H1 (cell line): ENCODE measurements at regions not wholly inside any gene's neighbourhood (a gene's known extent, or its start where the extent isn't known, plus 50 kb on each side); places are given as distances from the start of the nearest gene placed in this dataset.

ENCODE experiments used
- CTCF ChIA-PET: fragments of 300-600 bp; sonication (Branson Sonifier 250); formaldehyde crosslinking; loops from one replicate; lab custom pipeline; 2021; ENCODE audit not compliant: partially characterized antibody; lab: Charles Lee
- POLR2A ChIA-PET: fragments of 300-600 bp; sonication (Branson Sonifier 250); formaldehyde crosslinking; loops from one replicate; lab custom pipeline; 2021; ENCODE audit warnings: inconsistent platforms; ENCODE audit not compliant: partially characterized antibody; lab: Charles Lee
- DNase-seq, 2 experiments: peaks; one replicate each; pipeline versions ENCODE4 v3.0.0 to v3.0.0-alpha.2; 2010 to 2022; ENCODE audit warnings: low spot score in 2 of 2, low read depth in 1 of 2, mixed read lengths in 1 of 2
- FAIRE-seq: peaks from 2 replicates; lab custom pipeline; 2011; peaks lifted over from hg19 to GRCh38; lab: Jason Lieb, UNC
- H2AFZ ChIP-seq: 2 replicates; pipeline ENCODE4 v1.8.1; 2012; ENCODE audit warnings: low read length, inconsistent platforms
- H2AK5ac ChIP-seq: 2 replicates; pipeline ENCODE4 v1.6.1; 2013; ENCODE audit warnings: low read depth, low read length
- H2BK120ac ChIP-seq: replicated peaks from 2 replicates; pipeline ENCODE3; 2013; ENCODE audit warnings: low read depth, low read length, inconsistent platforms
- H2BK12ac ChIP-seq: 2 replicates; pipeline ENCODE4 v1.6.1; 2013; ENCODE audit warnings: low read depth, low read length
- H2BK15ac ChIP-seq: 2 replicates; pipeline ENCODE4 v1.6.1; 2013; ENCODE audit warnings: low read length
- H2BK20ac ChIP-seq: 2 replicates; pipeline ENCODE4 v1.6.1; 2013; ENCODE audit warnings: low read length
- H2BK5ac ChIP-seq: 2 replicates; pipeline ENCODE4 v1.6.1; 2013; ENCODE audit warnings: low read depth, low read length
- H3K14ac ChIP-seq: 2 replicates; pipeline ENCODE4 v1.6.1; 2013; ENCODE audit warnings: inconsistent platforms; ENCODE audit not compliant: insufficient read length
- H3K18ac ChIP-seq: 2 replicates; pipeline ENCODE4 v1.6.1; 2013; ENCODE audit warnings: low read length; ENCODE audit errors: extremely low read depth
- H3K23ac ChIP-seq: 2 replicates; pipeline ENCODE4 v1.6.1; 2013; ENCODE audit warnings: inconsistent platforms; ENCODE audit not compliant: insufficient read length
- H3K23me2 ChIP-seq: 2 replicates; pipeline ENCODE4 v1.6.1; 2013; ENCODE audit warnings: low read depth, low read length
- H3K27ac ChIP-seq: 2 replicates; pipeline ENCODE4 v1.6.1; 2011; ENCODE audit warnings: low read depth, low read length, inconsistent platforms
- H3K27me3 ChIP-seq, 4 experiments: replicated peaks in 1 of 4; 1 replicate in 1 of 4; 2 replicates in 3 of 4; pipeline versions ENCODE4 v1.6.1 to v1.8.1; 2011 to 2013; ENCODE audit warnings: low read length in 3 of 4, mild to moderate bottlenecking in 3 of 4, inconsistent platforms in 2 of 4, mixed read lengths in 2 of 4, moderate library complexity in 1 of 4; ENCODE audit not compliant: control insufficient read depth in 3 of 4, insufficient read depth in 3 of 4; ENCODE audit errors: extremely low read depth in 1 of 4
- H3K36me3 ChIP-seq, 4 experiments: 2 replicates each; pipeline versions ENCODE4 v1.6.1 to v1.8.1; 2011 to 2013; ENCODE audit warnings: mild to moderate bottlenecking in 4 of 4, low read length in 3 of 4, moderate library complexity in 2 of 4, control low read depth in 1 of 4, inconsistent platforms in 1 of 4; ENCODE audit not compliant: insufficient read depth in 4 of 4, control insufficient read depth in 2 of 4
- H3K4ac ChIP-seq: replicated peaks from 2 replicates; pipeline ENCODE3; 2013; ENCODE audit warnings: low read length, low read depth, mixed read lengths, inconsistent platforms; ENCODE audit not compliant: insufficient read length
- H3K4me1 ChIP-seq, 4 experiments: replicated peaks in 1 of 4; 1 replicate in 1 of 4; 2 replicates in 3 of 4; pipeline versions ENCODE4 v1.6.1 to v1.8.1; 2011 to 2013; ENCODE audit warnings: low read length in 3 of 4, inconsistent platforms in 2 of 4, mixed read lengths in 1 of 4; ENCODE audit not compliant: insufficient read depth in 4 of 4, control insufficient read depth in 3 of 4
- H3K4me2 ChIP-seq, 2 experiments: 2 replicates each; pipeline versions ENCODE4 v1.6.1 to v1.8.1; 2011 to 2013; ENCODE audit warnings: low read depth in 2 of 2, low read length in 2 of 2, control low read depth in 1 of 2, inconsistent platforms in 1 of 2, mild to moderate bottlenecking in 1 of 2; ENCODE audit not compliant: insufficient read depth in 1 of 2
- H3K4me3 ChIP-seq, 4 experiments: fragments of 200-600, 300-600 bp in 1 of 4; sonication (generic), shearing (Covaris generic), sonication (Bioruptor Twin) in 1 of 4; 2 replicates each; pipeline versions ENCODE4 v1.5.1 to v1.8.1; 2011 to 2016; ENCODE audit warnings: low read length in 4 of 4, low read depth in 3 of 4, control low read depth in 2 of 4, inconsistent platforms in 2 of 4, mild to moderate bottlenecking in 2 of 4, mixed read lengths in 1 of 4, moderate library complexity in 1 of 4; ENCODE audit not compliant: insufficient read depth in 2 of 4; ENCODE audit errors: extremely low read depth in 1 of 4
- H3K56ac ChIP-seq: replicated peaks from 2 replicates; pipeline ENCODE3; 2013; ENCODE audit warnings: low read depth, mild to moderate bottlenecking, mixed read lengths, low read length, inconsistent platforms; ENCODE audit not compliant: insufficient read length
- H3K79me1 ChIP-seq: 2 replicates; pipeline ENCODE4 v1.6.1; 2013; ENCODE audit warnings: low read depth, low read length, control low read depth
- H3K79me2 ChIP-seq, 2 experiments: 2 replicates each; pipeline versions ENCODE4 v1.6.1 to v1.8.1; 2012 to 2013; ENCODE audit warnings: low read length in 2 of 2, mild to moderate bottlenecking in 2 of 2, inconsistent platforms in 1 of 2; ENCODE audit not compliant: insufficient read depth in 2 of 2, control insufficient read depth in 1 of 2
- H3K9ac ChIP-seq, 4 experiments: replicated peaks in 1 of 4; 1 replicate in 1 of 4; 2 replicates in 3 of 4; pipeline versions ENCODE4 v1.6.1 to v1.8.1; 2011 to 2013; ENCODE audit warnings: low read depth in 3 of 4, low read length in 3 of 4, control low read depth in 2 of 4, mild to moderate bottlenecking in 2 of 4, moderate library complexity in 2 of 4, inconsistent platforms in 1 of 4; ENCODE audit errors: extremely low read depth in 1 of 4
- H3K9me3 ChIP-seq, 2 experiments: 2 replicates each; pipeline versions ENCODE4 v1.6.1 to v1.8.1; 2012 to 2013; ENCODE audit warnings: mild to moderate bottlenecking in 2 of 2, moderate library complexity in 2 of 2, control low read depth in 1 of 2, inconsistent platforms in 1 of 2, low read depth in 1 of 2, low read length in 1 of 2, mixed read lengths in 1 of 2; ENCODE audit not compliant: insufficient read depth in 2 of 2
- H4K20me1 ChIP-seq, 2 experiments: replicated peaks in 1 of 2; 2 replicates each; pipeline versions ENCODE3 to v1.8.1; 2011 to 2013; ENCODE audit warnings: inconsistent platforms in 2 of 2, low read length in 2 of 2, mild to moderate bottlenecking in 1 of 2; ENCODE audit not compliant: insufficient read depth in 2 of 2, control insufficient read depth in 1 of 2
- H4K5ac ChIP-seq: 2 replicates; pipeline ENCODE4 v1.6.1; 2013; ENCODE audit warnings: low read length, low read depth, mixed read lengths, inconsistent platforms; ENCODE audit not compliant: insufficient read length
- H4K8ac ChIP-seq: 2 replicates; pipeline ENCODE4 v1.8.0; 2013; ENCODE audit warnings: mild to moderate bottlenecking, moderate library complexity, low read length, inconsistent platforms; ENCODE audit not compliant: insufficient read depth; ENCODE audit errors: extremely low read depth
- H4K91ac ChIP-seq: replicated peaks from 2 replicates; pipeline ENCODE3; 2013; ENCODE audit warnings: low read length, mixed read lengths, inconsistent platforms; ENCODE audit not compliant: insufficient read length
- BACH1 ChIP-seq: IDR thresholded peaks from 2 replicates; pipeline ENCODE4 v1.6.1; 2012; ENCODE audit warnings: low read length, improper control_type of control experiment
- CHD1 ChIP-seq: IDR thresholded peaks from 2 replicates; pipeline ENCODE4 v1.6.1; 2012; ENCODE audit warnings: low read depth, low read length, improper control_type of control experiment
- KDM4A ChIP-seq: IDR thresholded peaks from one replicate; pipeline ENCODE4 v1.7.1; 2012; ENCODE audit warnings: low read depth, mild to moderate bottlenecking, moderate library complexity, low read length, inconsistent platforms; ENCODE audit not compliant: severe bottlenecking
- RFX5 ChIP-seq: IDR thresholded peaks from 2 replicates; pipeline ENCODE4 v1.6.1; 2011; ENCODE audit warnings: low read depth, low read length, improper control_type of control experiment, borderline replicate concordance
- SP2 ChIP-seq: IDR thresholded peaks from 2 replicates; pipeline ENCODE4 v1.6.1; 2012; ENCODE audit warnings: mild to moderate bottlenecking, low read length, inconsistent platforms
- SUZ12 ChIP-seq: fragments of 200-600 bp; sonication (generic); IDR thresholded peaks from 2 replicates; pipeline ENCODE4 v1.6.1; 2012; ENCODE audit warnings: mild to moderate bottlenecking, inconsistent platforms, low read length, moderate library complexity, mixed read lengths
- TCF12 ChIP-seq: IDR thresholded peaks from 2 replicates; pipeline ENCODE4 v1.6.1; 2011; ENCODE audit warnings: low read depth, mild to moderate bottlenecking, low read length
- WGBS, 2 experiments: shearing (Covaris generic) in 1 of 2; methylation state at CpG; one replicate each; pipeline versions ENCODE4 v1.1.6 to v1.1.7; 2013 to 2015; ENCODE audit warnings: low lambda C conversion rate in 2 of 2, mixed read lengths in 2 of 2, inconsistent platforms in 1 of 2, low coverage in 1 of 2, missing lambda C conversion rate in 1 of 2; ENCODE audit not compliant: insufficient replicate concordance in 2 of 2, insufficient coverage in 1 of 2, insufficient read length in 1 of 2; ENCODE audit errors: extremely low coverage in 1 of 2, missing lambda C conversion rate in 1 of 2; 5-methylcytosine and 5-hydroxymethylcytosine counted together

- CTCF ChIA-PET, result interaction anchor here (0.9 to 2.4 kb wide), 2 partner anchors 9 to 12 kb away, joined by 3 to 8 read pairs; no protein-coding TSS in a partner anchor
- Histone ChIP-seq H3K79me2 (no peaks in the 10 kb centered on the region), H2BK5ac (no peak overlapping the region)
Measured at GRCh38 chr9:135422341-135422944, 57.1 kb upstream of the PPP1R26 start.

More at GRCh38 chr9:135422341-135422944, 57.1 kb upstream of the PPP1R26 start:
- Histone ChIP-seq H3K14ac (no peak overlapping the region), H3K9me3 (no peaks in the 10 kb centered on the region), H3K79me1 (no peaks in the 10 kb centered on the region), H2BK120ac (no peak overlapping the region), H2AK5ac (no peak overlapping the region), H3K4me2 (no peak overlapping the region), H3K4ac (no peak overlapping the region), H3K9ac (no peak overlapping the region), H2BK20ac (no peak overlapping the region), H3K27me3 (no peaks in the 10 kb centered on the region), H4K5ac (no peak overlapping the region), H3K36me3 (no peaks in the 10 kb centered on the region), H4K91ac (no peak overlapping the region), H2BK15ac (no peak overlapping the region), H4K20me1 (no peaks in the 10 kb centered on the region), H4K8ac (no peak overlapping the region), H3K18ac (no peak overlapping the region), H3K23ac (no peak overlapping the region), H3K56ac (no peak overlapping the region), H3K27ac (no peak overlapping the region), H3K4me3 (no peak overlapping the region), H2AFZ (no peak overlapping the region), H2BK12ac (no peak overlapping the region), H3K23me2 (no peaks in the 10 kb centered on the region), H3K4me1 (peaks cover 0 to 8% (median 3%) of the 10 kb centered on the region in 4 experiments; a peak in 4 of 7 replicates)
- TF ChIP-seq CHD1 (no peak), KDM4A (no peak), TCF12 (no peak), SUZ12 (no peak), RFX5 (no peak), SP2 (no peak), BACH1 (no peak)
- FAIRE-seq, result no peak
- WGBS, 2 experiments, result 72% methylated on average over 14 of the region's 15 CpGs; no CpG with 5 or more reads in 1 of the 2 experiments
- no peak for DNase-seq
- POLR2A ChIA-PET, result no interaction called here
